B cell (primary cell): ENCODE measurements at regions not wholly inside any gene's neighbourhood (a gene's known extent, or its start where the extent isn't known, plus 50 kb on each side); places are given as distances from the start of the nearest gene placed in this dataset.

ENCODE experiments used
- EZH2 ChIP-seq: IDR thresholded peaks from 2 replicates; pipeline ENCODE4 v1.6.1; 2012; ENCODE audit warnings: borderline replicate concordance, low read depth, mild to moderate bottlenecking, moderate library complexity, low read length; ENCODE audit not compliant: insufficient read depth, poor library complexity, severe bottlenecking
- TF ChIP-seq, protein P1 (sequence below): fragments of 200-600 bp; IDR thresholded peaks from one replicate; pipeline ENCODE4 v1.8.0; 2022; ENCODE audit warnings: antibody characterized with exemption, mild to moderate bottlenecking

DNA sequence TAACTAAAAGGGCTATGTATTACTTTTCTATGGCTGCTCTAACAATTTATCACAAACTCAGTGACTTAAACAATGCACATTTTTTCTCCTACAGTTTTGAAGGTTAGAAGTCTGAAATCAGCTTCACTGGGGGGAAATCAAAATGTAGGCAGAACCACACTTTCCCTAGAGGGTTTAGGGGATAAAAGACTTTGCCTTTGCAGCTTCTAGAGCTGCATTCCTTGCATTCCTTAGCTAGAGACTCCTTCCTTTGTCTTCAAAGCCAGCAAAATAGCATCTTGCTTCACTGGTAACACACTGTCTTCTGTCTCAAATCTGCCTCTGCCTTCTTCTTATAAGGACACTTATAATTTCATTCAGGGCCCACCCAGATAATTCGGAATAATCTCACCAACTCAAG is 152.4 kb upstream of the SPIN4 start:
- TF ChIP-seq, protein P1, sequence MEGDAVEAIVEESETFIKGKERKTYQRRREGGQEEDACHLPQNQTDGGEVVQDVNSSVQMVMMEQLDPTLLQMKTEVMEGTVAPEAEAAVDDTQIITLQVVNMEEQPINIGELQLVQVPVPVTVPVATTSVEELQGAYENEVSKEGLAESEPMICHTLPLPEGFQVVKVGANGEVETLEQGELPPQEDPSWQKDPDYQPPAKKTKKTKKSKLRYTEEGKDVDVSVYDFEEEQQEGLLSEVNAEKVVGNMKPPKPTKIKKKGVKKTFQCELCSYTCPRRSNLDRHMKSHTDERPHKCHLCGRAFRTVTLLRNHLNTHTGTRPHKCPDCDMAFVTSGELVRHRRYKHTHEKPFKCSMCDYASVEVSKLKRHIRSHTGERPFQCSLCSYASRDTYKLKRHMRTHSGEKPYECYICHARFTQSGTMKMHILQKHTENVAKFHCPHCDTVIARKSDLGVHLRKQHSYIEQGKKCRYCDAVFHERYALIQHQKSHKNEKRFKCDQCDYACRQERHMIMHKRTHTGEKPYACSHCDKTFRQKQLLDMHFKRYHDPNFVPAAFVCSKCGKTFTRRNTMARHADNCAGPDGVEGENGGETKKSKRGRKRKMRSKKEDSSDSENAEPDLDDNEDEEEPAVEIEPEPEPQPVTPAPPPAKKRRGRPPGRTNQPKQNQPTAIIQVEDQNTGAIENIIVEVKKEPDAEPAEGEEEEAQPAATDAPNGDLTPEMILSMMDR = no peak
- no peak for TF ChIP-seq EZH2
